ENCODE measurements at regions not wholly inside any gene's neighbourhood (a gene's known extent, or its start where the extent isn't known, plus 50 kb on each side); places are given as distances from the start of the nearest gene placed in this dataset.
A peak's percentile ranks its signal among the peaks of the same experiment; 100 is the strongest.

DNA sequence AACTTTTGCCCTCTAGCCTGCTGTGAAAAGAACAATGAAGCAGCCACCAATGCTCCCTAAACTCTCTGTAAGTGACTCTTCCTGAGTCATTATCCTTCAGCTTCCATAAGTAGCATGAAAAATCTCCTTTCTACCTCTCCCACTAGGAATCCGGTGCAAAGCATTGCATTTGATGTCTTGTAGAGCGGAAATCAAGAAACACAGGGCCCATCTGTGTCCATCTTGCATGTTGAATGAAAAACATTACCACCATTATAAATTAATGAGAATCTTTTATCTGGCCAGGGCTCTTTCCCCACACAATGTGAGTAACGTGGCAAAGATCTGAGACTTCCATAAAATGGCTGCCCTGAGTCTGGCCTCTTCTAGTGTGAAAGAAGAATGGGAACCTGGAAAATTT, 324.4 kb downstream of the ADGRL2 start:
- TF ChIP-seq CTCF (IDR thresholded peaks at IDR 0.05; ENCODE audit: insufficient read depth, low read length): no peak
- no peak overlapping the region for H3K4me3 ChIP-seq (ENCODE audit: low read depth, low read length)
- DNase-seq (ENCODE audit: low read depth): no peak

GRCh38 chr1:82121421-82121820, 320.7 kb downstream of the ADGRL2 start:
- no peak for DNase-seq (ENCODE audit: low read depth)
- no peak for TF ChIP-seq CTCF (IDR thresholded peaks at IDR 0.05; ENCODE audit: insufficient read depth, low read length)

DNA sequence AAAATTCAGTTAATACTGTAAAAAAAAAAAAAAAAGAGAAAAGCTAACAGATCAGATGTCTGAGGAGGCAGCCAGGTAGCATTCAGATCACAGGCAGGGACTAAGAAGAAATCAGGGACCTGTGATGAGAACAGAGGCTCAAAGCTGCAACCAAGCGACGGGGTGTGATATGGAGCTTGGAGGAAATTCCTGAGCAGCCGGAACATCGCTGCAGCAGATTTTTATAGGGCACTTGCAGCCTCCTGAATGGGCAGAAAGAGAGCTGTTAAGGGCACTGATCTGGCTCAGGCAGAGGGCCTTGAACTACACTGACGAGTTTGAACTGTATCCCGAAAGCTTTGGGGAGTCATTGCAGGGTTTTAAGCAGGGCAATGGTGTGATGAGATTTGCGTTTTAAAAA, 315.4 kb downstream of the ADGRL2 start:
- TF ChIP-seq CTCF (IDR thresholded peaks at IDR 0.05; ENCODE audit: insufficient read depth, low read length): no peak
- DNase-seq (ENCODE audit: low read depth): no peak
- no peak overlapping the region for H3K4me3 ChIP-seq (ENCODE audit: low read depth, low read length)

More at GRCh38 chr1:82121421-82121820, 320.7 kb downstream of the ADGRL2 start:
- no peak overlapping the region for H3K4me3 ChIP-seq (ENCODE audit: low read depth, low read length)

GRCh38 chr1:82114887-82115286, 314.2 kb downstream of the ADGRL2 start:
- no peak overlapping the region for H3K4me3 ChIP-seq (ENCODE audit: low read depth, low read length)
- DNase-seq (ENCODE audit: low read depth): no peak
- TF ChIP-seq CTCF (IDR thresholded peaks at IDR 0.05; ENCODE audit: insufficient read depth, low read length): no peak

- no peak for TF ChIP-seq CTCF (IDR thresholded peaks at IDR 0.05; ENCODE audit: insufficient read depth, low read length)
- no peak overlapping the region for H3K4me3 ChIP-seq (ENCODE audit: low read depth, low read length)
- DNase-seq (ENCODE audit: low read depth): peak; percentile 26
Observed at GRCh38 chr1:82110366-82111254, 309.9 kb downstream of the ADGRL2 start.

- no peak for TF ChIP-seq CTCF (IDR thresholded peaks at IDR 0.05; ENCODE audit: insufficient read depth, low read length)
- DNase-seq (ENCODE audit: low read depth): no peak
- no peak overlapping the region for H3K4me3 ChIP-seq (ENCODE audit: low read depth, low read length)
Observed at GRCh38 chr1:82108843-82109242, 308.1 kb downstream of the ADGRL2 start.
